ENCODE measurements at regions not wholly inside any gene's neighbourhood (a gene's known extent, or its start where the extent isn't known, plus 50 kb on each side); places are given as distances from the start of the nearest gene placed in this dataset.
"Not testable (repeated sequence)": the region's sequence is repeated elsewhere in the genome, so short reads cannot be mapped to it uniquely, and the experiment has no call there.

DNA sequence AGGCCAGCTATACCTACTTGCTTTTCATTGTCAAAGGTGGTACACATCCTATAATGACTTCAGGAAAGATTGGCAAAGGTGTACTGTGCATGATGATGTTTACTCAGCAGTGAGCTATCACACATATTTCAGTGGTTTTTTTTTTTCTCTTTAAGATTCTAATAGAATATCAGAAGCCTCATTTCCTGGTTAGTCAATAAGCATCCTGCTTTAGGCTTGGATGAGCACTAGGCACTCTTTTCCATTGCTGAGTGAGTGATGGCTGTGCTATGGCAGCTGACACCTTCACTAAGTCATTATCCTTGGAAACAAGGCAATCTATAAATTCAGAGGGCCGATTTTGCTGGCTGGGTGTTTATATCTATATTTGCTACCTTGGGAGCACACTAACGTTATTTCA, 161.1 kb upstream of the RASSF8 start:
- DNase-seq = no peak

DNA sequence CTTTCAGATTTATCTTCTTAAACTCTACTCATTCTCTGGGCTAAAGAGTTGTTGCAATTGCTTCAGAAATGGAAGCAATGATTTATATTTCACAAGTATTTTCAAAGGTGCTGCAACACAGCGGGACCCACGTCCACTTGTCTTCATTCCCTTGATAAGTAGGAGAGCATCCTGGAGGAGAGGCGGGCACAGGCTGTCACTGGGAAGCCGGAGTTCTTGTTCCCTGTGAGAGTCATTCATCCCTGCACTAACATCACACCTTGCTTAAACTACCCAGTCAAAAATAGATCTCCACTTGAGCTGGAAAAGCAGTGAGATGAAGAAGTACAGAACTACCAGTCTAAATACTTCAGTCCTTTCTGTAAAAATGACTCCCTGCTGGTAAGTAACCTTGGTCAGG, 160.5 kb upstream of the RASSF8 start:
- no peak for DNase-seq

DNA sequence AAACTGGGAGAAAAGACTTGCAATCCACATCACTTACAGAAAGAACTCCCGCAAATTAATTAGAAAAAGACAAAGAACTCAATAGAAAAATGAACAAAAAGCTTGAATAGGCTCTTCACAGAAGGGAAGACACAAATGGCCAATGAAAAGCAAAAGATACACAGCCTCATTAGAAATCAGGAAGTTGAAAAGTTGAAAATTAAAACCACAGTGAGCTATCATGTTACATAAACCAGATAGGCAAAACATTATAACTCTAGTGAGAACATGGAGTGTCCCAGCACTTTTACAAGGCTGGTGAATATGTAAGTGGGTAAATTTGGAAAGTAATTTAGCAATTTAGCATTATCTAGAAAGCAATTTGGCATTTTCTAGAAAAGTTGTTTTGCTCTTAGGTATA, 158.4 kb upstream of the RASSF8 start:
- DNase-seq = no peak

DNA sequence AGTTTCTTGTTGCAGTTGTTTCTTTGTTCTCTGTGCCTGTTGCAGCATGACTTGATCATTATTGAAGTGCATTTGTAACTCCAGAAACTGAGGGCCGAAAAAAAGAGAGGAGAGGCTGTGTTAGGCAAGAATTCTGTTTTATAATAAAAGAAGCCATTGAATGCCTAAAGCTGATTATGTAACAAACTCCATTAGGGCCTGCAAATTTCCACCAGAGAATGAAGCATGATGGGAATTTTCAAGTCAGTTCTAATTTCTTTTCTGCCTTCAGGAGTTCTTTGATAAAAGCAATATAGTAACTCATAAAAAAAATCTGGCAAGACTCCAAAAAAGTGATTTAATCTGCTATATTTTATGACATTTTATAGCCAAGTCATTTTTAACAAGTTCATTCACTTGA, 156.7 kb upstream of the RASSF8 start:
- DNase-seq = no peak

DNA sequence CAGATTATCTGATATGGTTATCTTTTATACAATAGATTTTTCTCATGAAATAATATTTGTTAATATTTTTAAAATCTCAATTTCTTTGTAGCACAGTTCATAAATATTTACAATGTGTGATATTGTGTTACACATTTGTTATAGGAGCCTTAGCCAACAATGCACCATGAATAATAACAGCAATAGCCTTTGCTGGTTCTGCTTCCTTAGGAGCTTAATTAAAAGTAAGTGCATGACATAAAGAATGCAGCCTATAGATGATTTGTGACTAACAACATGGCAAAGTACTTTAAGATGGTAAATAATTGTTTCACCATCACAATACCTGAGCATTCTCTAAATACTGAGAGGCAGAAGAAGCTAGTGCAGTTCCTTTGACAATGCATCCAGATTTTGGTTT, 156.3 kb upstream of the RASSF8 start:
- no peak for DNase-seq

DNA sequence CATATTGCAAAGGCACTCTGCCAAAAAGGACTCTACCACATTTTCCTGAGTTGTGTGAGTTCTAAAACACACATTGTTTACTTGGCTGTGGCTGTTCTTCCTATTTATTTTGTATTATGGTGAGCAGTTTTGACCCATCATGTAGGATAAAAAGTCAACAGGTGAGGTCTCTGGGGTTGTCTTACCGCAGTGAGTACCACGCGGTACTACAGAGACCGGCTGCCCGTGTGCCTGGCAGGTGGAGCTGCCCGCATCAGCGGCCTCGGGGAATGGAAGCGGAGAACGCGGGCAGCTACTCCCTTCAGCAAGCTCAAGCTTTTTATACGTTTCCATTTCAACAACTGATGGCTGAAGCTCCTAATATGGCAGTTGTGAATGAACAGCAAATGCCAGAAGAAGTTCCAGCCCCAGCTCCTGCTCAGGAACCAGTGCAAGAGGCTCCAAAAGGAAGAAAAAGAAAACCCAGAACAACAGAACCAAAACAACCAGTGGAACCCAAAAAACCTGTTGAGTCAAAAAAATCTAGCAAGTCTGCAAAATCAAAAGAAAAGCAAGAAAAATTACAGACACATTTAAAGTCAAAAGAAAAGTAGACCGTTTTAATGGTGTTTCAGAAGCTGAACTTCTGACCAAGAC, 155.3 kb upstream of the RASSF8 start:
- DNase-seq = not testable (repeated sequence)

DNA sequence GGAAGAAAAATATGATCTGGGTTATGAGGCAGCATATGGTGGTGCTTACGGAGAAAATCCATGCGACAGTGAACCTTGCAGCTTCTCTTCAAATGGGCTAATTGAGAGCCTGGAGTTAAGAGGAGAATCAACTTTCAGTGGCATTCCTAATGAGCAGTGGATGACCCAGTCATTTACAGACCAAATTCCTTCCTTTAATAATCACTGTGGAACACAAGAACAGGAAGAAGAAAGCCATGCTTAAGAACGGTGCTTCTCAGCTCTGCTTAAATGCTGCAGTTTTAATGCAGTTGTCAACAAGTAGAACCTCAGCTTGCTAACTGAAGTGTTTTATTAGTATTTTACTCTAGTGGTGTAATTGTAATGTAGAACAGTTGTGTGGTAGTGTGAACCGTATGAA, 154.2 kb upstream of the RASSF8 start:
- peak; percentile 53 for DNase-seq

DNA sequence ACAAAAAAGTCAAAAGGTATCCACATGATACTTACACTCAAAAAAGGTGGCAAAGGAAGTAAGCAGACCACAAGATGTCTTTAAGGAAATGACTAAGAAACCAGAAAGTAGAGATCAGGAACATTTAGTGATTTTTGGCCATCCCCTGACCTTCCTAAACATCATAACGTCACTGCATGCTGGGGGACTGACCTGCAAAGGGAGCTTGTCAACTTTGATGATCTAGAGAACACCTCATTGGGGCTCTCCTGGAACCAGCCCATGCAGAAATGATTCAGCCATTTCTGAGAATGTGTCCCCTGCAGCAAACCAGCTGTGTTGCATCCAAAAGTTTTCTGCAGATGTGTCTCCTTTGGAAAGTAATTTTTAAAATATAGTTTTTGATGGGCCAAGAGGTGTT, 152.2 kb upstream of the RASSF8 start:
- DNase-seq = peak; percentile 45

DNA sequence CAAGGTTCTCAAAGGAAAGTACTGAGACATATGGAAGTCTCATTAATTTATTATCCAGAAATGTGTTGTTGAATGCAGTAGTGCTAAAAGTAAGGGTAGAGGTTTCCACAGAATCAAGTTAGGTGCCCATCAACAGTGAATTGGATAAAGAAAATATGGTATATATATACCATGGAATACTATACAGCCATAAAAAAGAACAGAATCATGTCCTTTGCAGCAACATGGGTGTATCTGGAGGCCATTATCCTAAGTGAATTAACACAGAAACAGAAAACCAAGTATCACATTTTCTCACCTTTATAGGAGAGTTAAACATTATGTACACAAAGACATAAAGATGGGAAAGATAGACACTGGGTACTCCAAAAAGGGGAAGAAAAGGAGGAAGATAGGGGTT, 149.9 kb upstream of the RASSF8 start:
- no peak for DNase-seq

DNA sequence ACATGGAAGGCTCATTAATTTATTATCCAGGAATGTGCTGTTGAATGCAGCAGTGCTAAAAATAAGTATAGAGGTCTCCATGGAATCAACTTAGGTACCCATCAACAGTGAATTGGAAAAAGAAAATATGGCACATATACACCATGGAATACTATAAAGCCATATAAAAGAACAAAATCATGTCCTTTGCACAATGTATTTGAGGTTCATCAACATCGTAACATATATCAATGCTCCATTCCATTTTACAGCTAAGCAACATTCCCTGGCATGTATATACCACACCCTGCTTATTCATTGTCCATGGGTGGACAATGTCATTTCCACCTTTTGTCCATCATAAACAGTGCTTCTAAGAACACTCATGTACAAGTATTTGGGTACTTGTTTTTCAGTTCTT, 147.8 kb upstream of the RASSF8 start:
- DNase-seq = no peak

DNA sequence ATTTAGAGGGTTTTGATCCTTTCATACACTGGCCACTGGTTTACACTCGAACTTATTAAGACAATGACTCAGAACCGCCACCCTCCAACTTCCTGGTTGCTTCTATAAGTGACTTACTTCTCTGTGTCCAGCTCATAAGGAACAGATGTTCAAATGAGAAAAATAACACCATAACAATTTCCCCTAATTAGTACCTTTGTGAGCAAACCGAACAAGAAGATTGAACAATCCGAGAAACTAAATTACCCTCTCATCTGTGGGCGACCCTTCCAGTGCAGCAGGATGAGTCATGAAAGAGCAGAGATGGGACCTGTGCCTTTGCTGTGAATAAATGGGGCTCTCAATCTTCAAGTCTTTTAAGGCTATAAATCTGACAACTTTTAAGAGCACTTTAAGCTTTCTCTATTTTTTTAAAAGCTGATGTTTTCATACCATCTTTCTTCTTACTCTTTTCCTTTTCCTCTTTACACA, 146.8 kb upstream of the RASSF8 start:
- DNase-seq = peak; percentile 72

DNA sequence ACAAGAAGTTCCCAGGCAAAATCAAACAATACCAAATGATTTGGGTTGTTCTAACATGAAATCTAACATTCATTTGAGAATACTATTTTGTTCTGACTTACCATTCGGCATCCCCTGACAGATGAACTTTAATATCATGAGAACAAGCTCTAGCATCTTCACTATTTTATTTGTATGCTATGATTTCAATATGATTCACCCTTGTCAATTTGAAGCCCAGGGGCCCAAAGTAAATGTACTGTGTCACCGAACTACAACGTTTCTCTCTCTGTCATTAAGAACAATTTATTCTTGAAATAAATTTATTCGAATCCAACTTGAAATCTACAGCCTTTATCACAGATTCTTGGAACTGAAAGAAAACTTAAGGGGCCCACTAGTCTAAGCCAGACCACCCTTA, 146.2 kb upstream of the RASSF8 start:
- no peak for DNase-seq

DNA sequence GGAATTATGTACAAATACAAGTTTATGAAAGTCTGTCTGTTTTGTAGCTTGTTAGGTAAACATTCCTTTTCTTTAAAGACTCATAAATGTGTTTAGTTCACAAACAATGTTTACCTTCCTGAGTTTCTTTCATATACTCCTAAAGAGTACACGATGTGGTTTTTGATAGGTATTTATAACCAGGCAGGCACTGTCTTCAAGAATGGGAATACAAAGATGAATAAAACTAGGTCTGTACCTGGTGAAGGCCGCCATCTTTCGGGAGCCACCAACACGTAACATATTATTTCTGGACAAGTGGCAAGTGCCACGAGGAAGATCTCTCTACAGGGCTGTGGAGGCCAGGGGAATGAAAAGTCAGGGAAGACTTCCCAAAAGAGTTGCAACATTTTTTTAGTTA, 144.6 kb upstream of the RASSF8 start:
- no peak for DNase-seq

DNA sequence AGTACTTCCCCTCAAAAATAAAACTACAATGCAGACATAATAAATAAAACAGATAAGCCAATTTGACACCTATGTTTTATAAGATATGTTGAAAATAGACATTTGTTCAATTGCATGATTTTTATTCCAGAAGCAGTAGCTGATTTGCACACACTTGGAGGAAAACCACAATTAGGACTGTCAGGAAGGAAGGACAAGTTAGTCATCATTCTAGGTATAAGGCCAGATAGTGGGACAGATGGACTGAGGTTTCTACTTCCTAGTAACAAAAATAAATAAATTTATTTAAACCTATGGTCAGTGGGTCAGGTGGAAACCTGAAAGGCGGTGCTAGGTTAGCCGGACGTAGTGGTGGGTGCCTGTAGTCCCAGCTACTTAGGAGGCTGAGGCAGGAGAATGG, 141.8 kb upstream of the RASSF8 start:
- DNase-seq = no peak

DNA sequence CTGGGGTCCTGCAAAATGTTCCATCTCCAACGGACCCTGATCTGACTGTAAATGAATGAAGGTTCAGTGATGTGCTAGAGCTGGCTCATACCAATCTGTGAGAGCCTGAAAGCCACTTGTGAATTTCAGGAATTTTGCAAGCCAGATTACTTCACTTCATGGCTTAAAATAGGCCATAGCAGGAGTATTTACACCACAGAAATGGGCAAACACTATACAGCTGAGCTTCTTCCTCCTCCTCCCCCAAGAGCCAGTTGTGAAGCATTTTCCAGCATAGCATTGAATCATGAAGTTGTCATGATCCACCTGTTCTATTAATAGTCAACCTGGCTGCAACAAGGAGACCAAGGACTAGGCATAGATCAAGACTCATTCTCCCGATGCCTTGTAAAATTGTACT, 141.3 kb upstream of the RASSF8 start:
- DNase-seq = peak; percentile 18

DNA sequence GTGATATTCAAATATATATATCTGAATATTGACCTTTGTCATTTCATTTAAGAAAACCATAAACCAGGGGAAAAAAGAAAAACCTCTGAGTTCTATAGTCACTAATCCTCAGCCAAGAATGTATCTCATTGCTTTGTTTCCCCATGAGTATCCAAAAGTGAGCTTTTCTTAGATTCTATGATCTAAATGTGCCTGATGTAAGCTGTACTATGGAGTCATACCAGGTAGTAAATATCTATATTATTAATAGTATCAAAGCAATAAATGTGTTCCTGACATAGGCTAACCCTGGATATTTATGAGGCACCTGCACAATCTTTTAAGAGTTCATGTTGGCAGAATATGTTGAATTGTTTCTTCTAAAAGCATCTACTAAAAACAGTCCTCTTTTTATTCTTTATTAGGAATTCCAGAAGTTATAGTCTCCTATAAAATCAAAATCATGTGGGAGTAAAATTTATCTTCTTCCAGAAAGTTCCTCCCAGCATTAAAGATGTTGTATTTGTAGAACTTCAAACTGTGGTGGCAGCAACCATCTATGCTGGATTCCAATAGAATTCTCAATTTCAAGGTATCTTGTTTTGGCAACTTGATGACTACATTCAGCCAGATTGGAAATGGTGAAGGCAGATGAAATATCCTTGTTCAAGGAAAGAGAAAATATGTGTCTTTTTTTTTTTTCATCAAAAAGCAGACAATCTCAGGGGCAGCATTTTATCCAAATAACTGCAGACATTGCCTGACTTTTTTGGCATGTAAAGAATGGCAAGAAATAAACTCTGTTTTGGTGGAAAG, 139.7 kb upstream of the RASSF8 start:
- no peak for DNase-seq

DNA sequence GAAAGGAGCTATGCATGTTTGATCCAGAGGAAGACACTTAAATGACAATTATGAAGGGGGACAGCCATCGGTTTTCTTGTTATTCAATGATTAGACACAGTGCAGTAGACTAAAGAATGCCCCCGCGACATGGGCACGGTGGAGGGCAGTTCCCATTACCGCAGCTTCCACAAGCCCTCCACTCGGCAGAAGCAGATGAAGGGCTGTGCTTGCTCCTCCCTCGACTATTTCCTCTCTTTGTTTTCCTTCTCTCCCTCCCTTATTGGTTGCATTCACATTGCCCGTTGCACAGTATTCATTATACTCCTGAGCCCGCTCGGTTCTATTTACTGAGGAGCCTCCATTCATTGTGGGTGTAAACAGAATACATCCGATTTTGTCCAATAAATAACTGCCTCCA, 138.8 kb upstream of the RASSF8 start:
- DNase-seq = no peak

DNA sequence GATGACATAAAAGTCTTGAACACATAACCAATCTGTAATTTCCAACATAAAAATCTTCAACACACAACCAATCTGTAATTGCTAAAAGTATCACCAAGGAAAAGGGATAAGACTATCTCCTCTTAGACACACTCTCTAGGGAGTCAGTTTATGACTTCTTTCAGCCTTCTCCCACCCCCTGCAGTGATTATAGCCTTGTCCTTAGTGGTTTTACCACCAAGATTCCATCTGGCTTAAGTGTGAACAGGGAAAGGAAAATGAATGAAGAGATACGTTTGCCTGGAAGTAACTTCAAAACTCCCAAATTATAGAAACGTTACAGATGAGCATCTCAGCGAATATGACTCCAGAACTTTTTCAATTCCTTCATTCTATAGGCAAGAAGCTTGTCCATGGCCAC, 136.2 kb upstream of the RASSF8 start:
- DNase-seq = no peak

DNA sequence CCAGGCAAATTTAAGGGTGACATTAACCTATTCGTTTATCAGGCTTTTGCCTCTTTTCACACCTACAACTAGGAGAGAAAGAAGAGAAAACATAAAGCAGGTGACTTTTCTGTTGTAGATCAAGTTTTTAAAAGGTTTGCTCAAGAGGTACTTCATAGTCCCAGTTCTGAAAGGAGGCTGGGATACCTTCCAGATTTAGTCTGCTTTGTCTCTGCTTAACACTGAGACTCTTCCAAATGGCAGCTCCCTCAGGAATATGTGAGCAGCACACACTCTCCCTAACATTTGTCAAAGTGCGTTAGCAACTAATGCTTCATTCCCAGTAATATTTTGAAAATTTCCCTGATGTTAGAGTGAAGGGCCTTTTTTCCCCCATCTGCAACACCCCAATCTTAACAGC, 133.7 kb upstream of the RASSF8 start:
- DNase-seq = no peak

DNA sequence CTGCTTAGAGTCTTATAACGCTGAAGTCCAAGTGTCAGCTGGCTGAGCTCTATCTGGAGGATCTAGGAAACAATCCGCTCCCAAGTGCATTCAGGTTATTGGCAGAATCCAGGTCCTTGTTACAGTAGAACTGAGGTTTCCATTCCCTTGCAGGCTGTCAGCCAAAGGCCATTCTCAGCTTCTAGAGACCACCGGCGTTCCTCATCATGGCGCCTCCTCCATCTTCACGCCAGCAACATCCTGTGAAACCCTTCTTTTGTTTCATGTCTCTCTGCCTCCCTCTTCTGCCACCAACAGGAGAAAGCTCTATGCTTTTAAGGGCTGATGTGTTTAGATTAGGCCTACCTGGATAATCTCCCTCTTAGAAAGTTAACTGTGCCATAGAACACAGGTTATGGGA, 133.0 kb upstream of the RASSF8 start:
- no peak for DNase-seq

DNA sequence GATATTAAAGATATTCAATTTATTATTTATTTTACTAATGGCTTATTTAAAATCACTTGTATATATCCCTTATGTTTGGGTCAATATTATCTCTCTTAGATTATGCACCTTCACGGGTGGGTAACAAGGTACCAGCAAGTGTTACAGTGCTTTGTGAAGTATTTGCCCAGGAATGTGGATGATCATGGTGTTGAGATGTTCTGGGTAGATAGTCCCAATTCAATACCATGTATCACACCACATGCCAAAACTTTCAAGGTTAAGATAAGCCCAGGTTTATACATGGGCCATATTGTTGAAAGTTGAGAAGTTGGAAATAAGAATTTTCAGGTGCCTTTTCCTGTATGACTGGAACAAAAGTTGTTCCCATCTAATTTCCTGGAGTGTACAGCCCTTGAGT, 131.3 kb upstream of the RASSF8 start:
- no peak for DNase-seq

DNA sequence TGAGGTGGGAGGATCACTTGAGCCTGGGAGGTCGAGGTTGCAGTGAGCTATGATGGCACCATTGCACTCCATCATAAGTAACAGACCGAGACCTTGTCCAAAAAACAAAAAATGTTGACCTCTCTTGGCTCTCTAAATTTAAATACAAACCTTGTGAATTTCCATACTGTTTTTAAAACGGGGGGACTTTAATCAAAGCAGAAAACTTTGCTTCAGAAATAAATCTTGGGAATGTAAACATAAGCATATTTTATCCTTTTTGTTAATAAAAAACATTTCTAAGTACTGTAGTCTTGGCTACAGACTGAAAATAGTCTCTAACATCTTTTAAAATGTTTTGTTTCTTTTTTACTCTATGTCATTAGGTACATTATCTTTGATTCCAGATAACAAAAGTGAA, 130.7 kb upstream of the RASSF8 start:
- DNase-seq = no peak

DNA sequence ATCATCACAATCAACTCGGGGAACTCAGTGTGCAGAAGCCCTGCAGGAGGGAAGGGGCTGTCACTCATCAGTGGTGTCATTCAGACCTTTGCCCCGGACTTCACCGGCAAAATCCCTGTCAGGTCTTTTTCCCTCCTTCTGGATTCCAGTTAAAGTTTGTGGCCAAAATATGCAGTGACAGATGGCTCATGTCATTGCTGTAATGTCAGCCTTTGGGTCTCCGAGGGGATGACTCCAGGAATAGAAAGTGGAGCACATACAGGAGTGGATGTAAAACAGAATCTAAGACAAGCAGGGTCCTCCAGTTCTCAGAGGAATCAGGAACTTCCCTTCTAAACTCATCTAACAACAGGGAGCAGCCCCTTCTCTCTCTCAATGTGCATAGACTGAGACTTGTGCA, 130.3 kb upstream of the RASSF8 start:
- no peak for DNase-seq

DNA sequence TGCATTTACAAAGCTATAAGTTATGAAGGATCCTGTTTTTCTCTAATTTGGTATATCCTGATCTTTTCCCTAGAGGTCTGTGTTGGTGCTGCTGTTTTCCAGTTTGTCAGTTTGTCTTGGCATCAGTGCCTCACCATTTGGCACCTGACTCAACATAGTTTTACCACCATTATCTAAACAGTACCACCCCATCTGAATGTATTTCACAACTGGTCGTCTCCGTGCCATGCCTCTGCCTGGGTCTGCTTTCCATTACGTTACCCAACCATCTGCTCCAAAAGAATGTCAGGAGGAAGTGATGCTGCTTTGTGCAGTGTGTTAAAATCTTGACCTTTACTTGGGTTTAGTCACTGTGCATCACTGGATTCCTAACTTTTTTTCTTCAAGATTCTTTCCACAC, 129.3 kb upstream of the RASSF8 start:
- DNase-seq = peak; percentile 91

DNA sequence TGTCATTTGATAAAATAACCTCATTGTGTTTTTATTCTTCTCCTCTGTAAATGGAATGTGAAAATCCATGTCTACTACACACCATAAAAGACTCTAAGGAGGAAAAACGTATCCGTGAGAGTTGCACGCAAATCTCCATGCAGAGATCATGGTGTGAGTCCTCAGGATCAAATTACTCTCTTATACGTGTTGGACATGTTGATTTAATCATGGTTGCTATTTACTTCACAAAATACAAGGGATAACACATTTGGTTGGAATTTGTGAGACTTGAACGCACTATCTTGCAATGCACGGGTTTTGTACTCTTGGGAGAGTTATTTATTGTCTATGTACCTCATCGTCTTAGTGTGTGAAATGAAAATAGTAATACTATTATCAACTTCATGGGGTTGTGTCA, 128.0 kb upstream of the RASSF8 start:
- DNase-seq = peak; percentile 90
